Heart right ventricle (tissue), 16 donors: ENCODE measurements at regions not wholly inside any gene's neighbourhood (a gene's known extent, or its start where the extent isn't known, plus 50 kb on each side); places are given as distances from the start of the nearest gene placed in this dataset.

ENCODE experiments used
- ATAC-seq, 8 donors: fragments of 200-7000 bp; cut with Tn5 transposase; one replicate each; pipeline ENCODE4 v1.9.1; 2020; ENCODE audit warnings: mild to moderate bottlenecking in 8 of 8, moderate library complexity in 8 of 8, moderate number of reproducible peaks in 1 of 8
- DNase-seq, 2 donors: peaks; one replicate each; pipeline ENCODE4 v3.0.0-alpha.2; 2020
- H3K27ac ChIP-seq, 10 donors: fragments of 200-600 bp; sonication (generic) in 2 of 10; one replicate each; pipeline versions ENCODE4 v1.5.0 to v1.8.0; 2020 to 2022; ENCODE audit warnings: mild to moderate bottlenecking in 3 of 10
- H3K27me3 ChIP-seq, 7 donors: fragments of 200-600 bp; one replicate each; pipeline ENCODE4 v1.8.0; 2021 to 2022; ENCODE audit warnings: mild to moderate bottlenecking in 2 of 7
- H3K36me3 ChIP-seq, 9 donors: fragments of 200-600 bp; sonication (generic) in 1 of 9; one replicate each; pipeline versions ENCODE4 v1.5.0 to v1.8.0; 2020 to 2022; ENCODE audit warnings: mild to moderate bottlenecking in 2 of 9
- H3K4me1 ChIP-seq, 9 donors: fragments of 200-600 bp; sonication (generic) in 1 of 9; one replicate each; pipeline versions ENCODE4 v1.5.0 to v1.8.0; 2020 to 2022; ENCODE audit warnings: mild to moderate bottlenecking in 4 of 9
- H3K4me3 ChIP-seq, 10 donors: fragments of 200-600 bp; sonication (generic) in 2 of 10; one replicate each; pipeline versions ENCODE4 v1.5.0 to v1.8.0; 2020 to 2022; ENCODE audit warnings: mild to moderate bottlenecking in 7 of 10, moderate library complexity in 2 of 10
- H3K9me3 ChIP-seq, 11 donors: fragments of 200-600 bp in 10 of 11; sonication (generic) in 2 of 11; one replicate each; pipeline versions ENCODE4 v1.5.0 to v1.8.0; 2013 to 2022; ENCODE audit warnings: mild to moderate bottlenecking in 2 of 11, control low read depth in 1 of 11, moderate library complexity in 1 of 11
- CTCF ChIP-seq, 9 donors: fragments of 200-600 bp; sonication (generic) in 2 of 9; IDR thresholded peaks; one replicate each; pipeline versions ENCODE4 v1.5.0 to v1.8.0; 2021 to 2022; ENCODE audit warnings: antibody characterized with exemption in 9 of 9, mild to moderate bottlenecking in 5 of 9, moderate library complexity in 1 of 9
- WGBS, 2 donors: extraction: QIAGEN DNeasy Blood & Tissue Kit; methylation state at CpG; one replicate each; pipeline ENCODE4 v1.1.7; 2013; ENCODE audit warnings: inconsistent platforms in 1 of 2; 5-methylcytosine and 5-hydroxymethylcytosine counted together
- intact Hi-C, 10 donors: fragments of 100-400 bp; cut with DNase I; formaldehyde crosslinking; loops; one replicate each; pipeline versions ENCODE4 v1.11.1 to v1.14.2; 2022
- donor health status: Arrhythmogenic right ventricular cardiomyopathy.
- donor health status: ischemic (EF 13 %, LVEDD 7.1; RV severe dilation, severe dysfunction).
- donor health status: healthy with polysubstance abuse.
- donor health status: DM: no; HTN: yes; CAD: no.
- donor health status: DM: no; HTN: no; CAD: no.
- donor health status: ischemic (EF 25% LVEDD 6.9; RV normal size, moderate dysfunction).
- donor health status: ischemic (EF 25% LVEDD 5.7; RV mildly dilated, moderate dysfunction).
- donor health status: healthy.
- donor health status: DM: yes; HTN: yes; CAD: no.
- donor health status: Ischemic cardiomyopathy.
- donor health status: ischemic (EF 35%, LVEDD 5.7; RV mildly dilated, moderate dysfunction).
- donor health status: nonischemic (EF 11% LVEDD 7.7; RV severe dilation, severe dysfunction).
- donor health status: DM: yes; HTN: yes; CAD: no.
- donor health status: PGD.
- donor health status: ischemic (EF 29% LVEDD 5.4; RV normal size, mild dysfunction).
- donor health status: nonischemic (EF 23%, LVEDD 6.1; RV moderate dilation, normal function).

- Histone ChIP-seq H3K4me1 (no peaks in the 10 kb centered on the region), H3K9me3 (peaks cover 0 to 52% (median 3%) of the 10 kb centered on the region in 11 donors), H3K27me3 (no peaks in the 10 kb centered on the region), H3K4me3 (no peak overlapping the region), H3K36me3 (no peaks in the 10 kb centered on the region), H3K27ac (no peak overlapping the region)
- 72 to 78% methylated on average over 2 of the region's 2 CpGs for WGBS, 2 donors
- no peak for DNase-seq
- TF ChIP-seq CTCF (IDR thresholded peaks at IDR 0.05): no peak
- ATAC-seq: no peak
- intact Hi-C loops: no loop called here
These were observed 2489.6 kb downstream of the PCDH9 start for GRCh38 chr13:64740493-64740892.

GRCh38 chr13:64725492-64725891, 2504.6 kb downstream of the PCDH9 start:
- WGBS, 2 donors: 86 to 92% methylated on average over 7 of the region's 7 CpGs
- ATAC-seq (no peak), DNase-seq (no peak)
- Histone ChIP-seq H3K27me3 (no peaks in the 10 kb centered on the region), H3K4me1 (peaks cover 0 to 10% (median 0%) of the 10 kb centered on the region in 9 donors), H3K36me3 (no peaks in the 10 kb centered on the region), H3K27ac (no peak overlapping the region), H3K4me3 (no peak overlapping the region), H3K9me3 (no peaks in the 10 kb centered on the region)
- intact Hi-C loops: no loop called here
- no peak for TF ChIP-seq CTCF (IDR thresholded peaks at IDR 0.05)

- 22 to 25% methylated on average over 2 of the region's 2 CpGs for WGBS, 2 donors
- peaks cover 0 to 10% (median 0%) of the 10 kb centered on the region in 9 donors for H3K4me1 ChIP-seq
- H3K4me3 ChIP-seq: no peak overlapping the region
- intact Hi-C loops: no loop called here
- H3K9me3 ChIP-seq: no peaks in the 10 kb centered on the region
- H3K36me3 ChIP-seq: no peaks in the 10 kb centered on the region
- DNase-seq (no peak), ATAC-seq (no peak)
- no peaks in the 10 kb centered on the region for H3K27me3 ChIP-seq
- H3K27ac ChIP-seq: no peak overlapping the region
- TF ChIP-seq CTCF (IDR thresholded peaks at IDR 0.05): no peak
These were observed 2506.4 kb downstream of the PCDH9 start for GRCh38 chr13:64723724-64724123.

- intact Hi-C loops: no loop called here
These were observed 2512.0 kb downstream of the PCDH9 start for GRCh38 chr13:64718116-64718515.

More at GRCh38 chr13:64718116-64718515, 2512.0 kb downstream of the PCDH9 start:
- TF ChIP-seq CTCF (IDR thresholded peaks at IDR 0.05): no peak
- no peaks in the 10 kb centered on the region for H3K27me3 ChIP-seq
- no peak overlapping the region for H3K27ac ChIP-seq
- peaks cover 0 to 9% (median 0%) of the 10 kb centered on the region in 11 donors for H3K9me3 ChIP-seq
- WGBS, 2 donors: 86 to 94% methylated on average over 2 of the region's 2 CpGs
- H3K4me3 ChIP-seq: no peak overlapping the region
- H3K36me3 ChIP-seq: no peaks in the 10 kb centered on the region
- DNase-seq (no peak), ATAC-seq (no peak)
- no peaks in the 10 kb centered on the region for H3K4me1 ChIP-seq
